ENCODE measurements at regions not wholly inside any gene's neighbourhood (a gene's known extent, or its start where the extent isn't known, plus 50 kb on each side); places are given as distances from the start of the nearest gene placed in this dataset.

DNA sequence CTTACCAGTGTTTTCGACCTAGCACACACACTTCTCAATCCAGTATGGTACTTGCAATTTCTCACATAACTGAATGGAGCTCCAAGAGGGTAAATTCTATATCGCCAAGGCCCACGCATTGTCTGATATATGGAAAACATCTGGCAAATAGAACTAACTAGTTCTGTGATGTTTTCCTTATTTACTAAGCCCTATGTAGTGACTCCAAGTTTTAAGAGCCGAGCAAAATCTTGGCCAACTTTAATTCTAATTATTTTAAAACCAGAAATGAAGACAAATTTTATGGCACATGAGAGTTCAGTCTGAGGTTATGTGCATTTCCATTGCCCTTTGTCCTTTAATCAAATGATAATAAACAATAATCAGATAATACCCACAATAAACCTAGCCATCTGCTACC lies 1119.7 kb upstream of the CNTNAP5 start (continued):
- TF ChIP-seq, protein P1, sequence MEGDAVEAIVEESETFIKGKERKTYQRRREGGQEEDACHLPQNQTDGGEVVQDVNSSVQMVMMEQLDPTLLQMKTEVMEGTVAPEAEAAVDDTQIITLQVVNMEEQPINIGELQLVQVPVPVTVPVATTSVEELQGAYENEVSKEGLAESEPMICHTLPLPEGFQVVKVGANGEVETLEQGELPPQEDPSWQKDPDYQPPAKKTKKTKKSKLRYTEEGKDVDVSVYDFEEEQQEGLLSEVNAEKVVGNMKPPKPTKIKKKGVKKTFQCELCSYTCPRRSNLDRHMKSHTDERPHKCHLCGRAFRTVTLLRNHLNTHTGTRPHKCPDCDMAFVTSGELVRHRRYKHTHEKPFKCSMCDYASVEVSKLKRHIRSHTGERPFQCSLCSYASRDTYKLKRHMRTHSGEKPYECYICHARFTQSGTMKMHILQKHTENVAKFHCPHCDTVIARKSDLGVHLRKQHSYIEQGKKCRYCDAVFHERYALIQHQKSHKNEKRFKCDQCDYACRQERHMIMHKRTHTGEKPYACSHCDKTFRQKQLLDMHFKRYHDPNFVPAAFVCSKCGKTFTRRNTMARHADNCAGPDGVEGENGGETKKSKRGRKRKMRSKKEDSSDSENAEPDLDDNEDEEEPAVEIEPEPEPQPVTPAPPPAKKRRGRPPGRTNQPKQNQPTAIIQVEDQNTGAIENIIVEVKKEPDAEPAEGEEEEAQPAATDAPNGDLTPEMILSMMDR (IDR thresholded peaks at IDR 0.05; ENCODE audit: control extremely low read depth in 1 of 3, insufficient read depth in 1 of 3, low read depth in 1 of 3, low read length in 3 of 3) = no peak
- TF ChIP-seq TBP (IDR thresholded peaks at IDR 0.05; ENCODE audit: low read depth, low read length) (no peak), POLR2A (IDR thresholded peaks at IDR 0.05; ENCODE audit: control extremely low read depth in 1 of 2, low read depth in 2 of 2, low read length in 2 of 2) (no peak), SRF (IDR thresholded peaks at IDR 0.05; ENCODE audit: low read depth, low read length) (no peak)
